ENCODE measurements at regions not wholly inside any gene's neighbourhood (a gene's known extent, or its start where the extent isn't known, plus 50 kb on each side); places are given as distances from the start of the nearest gene placed in this dataset.

Small RNAs in the stretch of these regions (small RNA-seq; reads per million reads assigned to genes)
- 0 reads per million in 6 experiments for gene RNA5SP236

Measured in A549 (cell line).